Globus pallidus (tissue), 1 donor: ENCODE measurements at regions not wholly inside any gene's neighbourhood (a gene's known extent, or its start where the extent isn't known, plus 50 kb on each side); places are given as distances from the start of the nearest gene placed in this dataset.

Experiments
- DNase-seq: peaks from one replicate; pipeline ENCODE4 v3.0.0-alpha.2; 2015; ENCODE audit warnings: low spot score

GRCh38 chr7:148950806-148951205 is 66.7 kb upstream of the EZH2 start:
- no peak for DNase-seq

DNA sequence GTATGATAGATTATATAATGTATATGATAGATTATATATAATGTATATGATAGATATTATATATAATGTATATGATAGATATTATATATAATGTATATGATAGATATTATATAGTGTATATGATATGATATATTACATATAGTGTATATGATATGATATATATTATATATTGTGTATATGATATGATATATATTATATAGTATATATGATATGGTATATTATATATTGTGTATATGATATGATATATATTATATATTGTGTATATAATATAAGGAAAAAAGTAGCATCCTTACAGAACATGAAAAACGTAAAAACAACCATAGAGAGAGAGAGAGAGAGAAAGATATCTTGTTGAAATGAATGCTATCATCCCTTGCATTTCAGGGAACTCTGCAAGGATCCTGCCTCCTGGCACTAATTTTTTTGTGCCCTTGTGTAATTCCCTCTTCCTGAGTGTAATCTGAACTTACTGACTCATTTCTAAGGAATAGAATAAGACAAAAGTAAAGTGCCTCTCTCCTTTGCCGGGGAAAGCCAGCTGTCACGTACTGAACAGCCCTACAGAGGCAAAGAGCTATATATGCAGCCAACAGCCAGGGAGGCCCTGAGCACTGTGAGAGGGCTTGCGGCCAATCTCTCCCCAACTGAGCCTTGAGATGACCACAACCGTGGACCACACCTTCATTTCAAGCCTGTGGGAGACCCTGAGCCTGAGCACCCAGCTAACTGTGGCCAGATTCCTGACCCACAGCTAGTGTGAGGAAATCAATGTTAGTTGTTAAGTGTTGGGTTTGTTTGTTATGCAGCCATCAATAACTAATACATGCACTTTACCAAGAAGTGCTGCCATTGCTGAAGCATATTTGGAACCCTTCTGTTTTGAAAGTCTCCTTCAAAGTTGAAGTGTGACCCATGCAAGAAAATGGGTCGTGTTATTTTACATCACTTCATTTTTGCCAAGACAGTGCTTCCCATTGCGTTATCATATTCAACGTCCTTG is 61.1 kb upstream of the EZH2 start:
- DNase-seq = no peak

- peak; percentile 24 for DNase-seq
Observed at GRCh38 chr7:148941598-148942275, 57.6 kb upstream of the EZH2 start.

- peak; percentile 84 for DNase-seq
Observed at GRCh38 chr7:148940702-148941597, 56.9 kb upstream of the EZH2 start.

DNA sequence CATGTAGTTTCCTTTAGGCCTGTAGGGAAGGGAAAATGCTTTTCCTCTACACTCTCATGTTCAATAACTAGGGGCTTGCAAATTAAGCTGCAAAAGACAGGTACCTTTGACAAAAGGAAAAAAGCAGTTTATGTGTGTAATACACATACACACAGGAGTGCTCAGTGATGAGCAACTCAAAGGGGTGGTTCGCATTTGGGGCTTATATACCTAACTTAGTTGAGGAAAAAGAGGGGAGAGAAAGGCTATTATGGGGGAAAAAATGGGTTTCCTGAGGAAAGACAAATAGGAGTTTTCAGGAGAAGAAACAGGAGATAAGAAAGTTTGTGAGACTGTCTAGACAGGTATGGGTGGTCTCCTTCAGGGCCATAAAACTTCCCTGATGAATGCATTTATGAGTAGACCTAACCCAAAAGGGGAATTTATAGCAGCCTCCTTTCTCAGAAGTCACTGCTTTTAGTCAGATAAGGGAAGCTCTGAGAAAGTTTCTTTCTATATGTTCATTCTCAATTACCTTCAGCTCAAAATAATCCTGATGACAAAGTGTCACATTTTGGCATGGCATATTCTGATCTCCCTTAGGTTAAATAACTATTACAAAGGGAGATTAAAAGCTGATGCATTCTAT is 55.2 kb upstream of the EZH2 start:
- DNase-seq = no peak

GRCh38 chr7:148935451-148935850 is 51.4 kb upstream of the EZH2 start:
- no peak for DNase-seq
